HG03354 (cell line): ENCODE measurements at regions not wholly inside any gene's neighbourhood (a gene's known extent, or its start where the extent isn't known, plus 50 kb on each side); places are given as distances from the start of the nearest gene placed in this dataset.

Source experiments
- ATAC-seq: cut with Tn5 transposase; IDR thresholded peaks from one replicate; pipeline ENCODE4 v1.9.1; 2021; ENCODE audit warnings: mild to moderate bottlenecking; ENCODE audit not compliant: unreplicated experiment, poor library complexity, severe bottlenecking

DNA sequence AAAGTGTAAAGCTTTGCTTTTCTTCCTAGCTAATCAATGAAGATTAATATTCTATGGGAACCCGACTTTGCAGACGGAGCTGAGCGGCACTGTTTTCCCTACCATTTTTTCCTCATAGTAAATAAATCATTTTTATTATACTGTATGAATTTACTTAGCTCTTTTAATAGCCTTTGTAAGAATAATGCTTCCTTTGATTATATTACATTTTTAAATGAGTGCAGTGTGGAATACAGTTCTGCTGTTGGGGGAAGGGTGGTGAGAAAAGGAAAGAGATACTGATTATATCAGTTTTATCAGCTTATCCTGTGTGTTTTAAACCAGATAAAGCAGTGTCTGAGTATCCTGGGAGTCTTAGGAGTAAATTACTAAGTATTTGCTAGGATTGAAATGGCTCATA lies 221.4 kb upstream of the RBFOX1 start:
- no peak for ATAC-seq

DNA sequence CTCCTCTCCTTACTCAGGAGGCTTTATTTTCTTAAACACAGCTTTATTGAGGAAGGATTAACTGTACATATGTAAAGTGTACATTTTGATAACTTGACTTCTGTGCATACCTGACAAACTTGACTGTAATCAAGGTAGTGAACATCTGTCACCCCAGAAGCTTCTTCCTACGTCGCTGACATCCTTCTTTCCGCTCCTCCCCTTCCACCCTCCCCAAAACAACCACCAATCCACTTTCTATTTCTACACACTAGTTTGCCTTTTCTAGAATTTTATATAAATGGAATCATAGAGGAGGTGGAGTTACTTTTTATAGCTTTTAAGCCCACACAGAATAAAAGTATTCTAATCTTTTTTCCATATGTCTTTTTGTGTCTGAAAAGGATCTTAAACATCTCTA lies 225.2 kb upstream of the RBFOX1 start:
- no peak for ATAC-seq

DNA sequence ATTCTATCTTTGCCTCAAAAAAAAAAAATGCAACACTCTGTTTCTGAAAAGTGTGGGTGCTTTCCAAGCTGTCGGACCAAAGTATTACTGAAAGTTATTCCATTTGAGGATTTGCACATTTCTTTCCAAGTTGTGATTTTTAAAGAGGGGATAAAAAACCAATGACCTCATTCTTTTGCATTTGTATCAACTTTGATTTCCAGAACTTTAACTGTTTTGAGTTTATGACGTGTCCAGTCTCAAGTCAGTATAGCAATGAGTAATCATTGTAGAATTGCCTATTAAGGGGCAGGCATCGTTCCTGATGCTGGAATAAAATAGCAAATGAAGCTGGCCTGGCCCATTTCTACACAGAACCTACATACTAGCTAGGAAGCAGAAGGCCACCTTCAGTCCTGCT lies 229.6 kb upstream of the RBFOX1 start:
- ATAC-seq, result no peak

DNA sequence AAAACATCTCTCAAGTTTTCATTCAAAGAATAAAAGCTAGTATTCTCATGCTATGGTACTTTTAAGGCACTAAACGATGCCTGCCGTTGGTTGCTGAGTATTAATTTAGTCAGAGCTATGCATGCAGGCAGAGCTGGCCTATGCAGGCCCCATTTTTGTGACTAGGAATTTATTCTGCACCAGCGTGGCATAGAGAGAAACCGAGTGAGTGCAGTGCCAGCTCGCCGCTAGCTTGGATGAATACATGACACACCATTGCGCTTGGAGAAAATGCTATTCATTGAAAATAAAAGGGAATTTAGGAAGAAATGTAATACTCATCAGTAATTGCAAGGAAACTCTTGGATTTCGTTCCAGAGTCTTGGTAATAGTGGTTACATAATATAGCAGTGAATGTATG lies 231.6 kb upstream of the RBFOX1 start:
- no peak for ATAC-seq

DNA sequence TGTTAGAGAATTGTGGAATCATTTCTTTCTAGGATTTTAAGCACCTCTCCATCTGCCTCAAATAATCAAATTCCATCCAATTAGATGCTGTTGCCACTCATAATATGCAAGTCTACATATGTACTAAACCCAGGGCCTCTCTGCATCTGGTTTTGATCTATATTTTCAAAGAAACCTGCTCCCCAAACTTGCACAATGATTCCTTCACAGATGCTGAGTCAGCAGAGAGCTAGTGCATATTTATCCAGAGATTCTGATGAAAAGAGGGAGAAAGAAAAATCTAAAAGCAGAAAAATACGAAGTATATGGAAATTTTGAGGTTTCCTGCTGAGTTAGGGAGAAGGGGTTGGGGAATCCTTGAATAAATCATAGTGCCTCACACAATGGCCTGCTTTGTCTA lies 235.1 kb upstream of the RBFOX1 start:
- no peak for ATAC-seq

DNA sequence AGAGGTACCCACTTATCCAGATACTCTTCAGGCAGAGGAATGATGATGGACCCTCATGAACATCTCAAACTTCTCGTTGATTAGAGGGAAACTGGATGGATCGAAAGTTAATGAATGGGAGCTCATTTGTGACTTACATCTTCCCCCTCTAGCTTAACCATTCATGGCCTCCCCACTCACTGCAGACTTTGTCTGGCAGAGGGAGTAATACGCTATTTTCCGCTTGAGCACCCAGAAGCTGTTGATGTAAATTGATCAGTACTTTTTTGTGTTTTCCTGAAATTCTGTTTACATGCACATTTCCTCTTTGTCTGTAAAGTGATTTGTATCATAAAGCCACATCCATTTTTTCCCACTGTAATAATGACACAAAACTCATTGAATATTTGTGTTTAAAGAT lies 239.1 kb upstream of the RBFOX1 start:
- no peak for ATAC-seq

DNA sequence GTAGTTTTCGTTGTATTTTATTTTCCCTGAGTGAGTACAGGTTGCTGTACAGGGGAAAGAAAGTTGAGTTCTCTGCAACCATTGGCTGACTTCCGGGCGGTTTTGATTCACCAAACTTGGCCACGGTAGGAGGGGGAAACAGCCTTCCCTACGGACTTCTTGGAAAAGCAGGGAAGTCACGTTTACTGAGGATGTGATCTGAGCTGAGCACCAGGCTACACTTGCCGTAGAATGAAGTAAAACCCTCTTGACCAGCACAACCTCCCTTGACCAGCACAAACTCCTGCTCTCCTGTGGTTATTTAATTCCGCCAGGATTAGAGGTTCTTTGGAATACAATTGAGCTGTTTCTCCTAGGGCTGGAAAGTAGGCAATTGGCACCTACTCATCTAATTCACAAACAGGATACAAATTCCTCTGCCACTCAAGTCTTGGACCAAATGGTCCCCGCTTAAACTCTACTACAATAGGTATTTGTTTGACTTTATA lies 242.0 kb upstream of the RBFOX1 start:
- ATAC-seq, result no peak

DNA sequence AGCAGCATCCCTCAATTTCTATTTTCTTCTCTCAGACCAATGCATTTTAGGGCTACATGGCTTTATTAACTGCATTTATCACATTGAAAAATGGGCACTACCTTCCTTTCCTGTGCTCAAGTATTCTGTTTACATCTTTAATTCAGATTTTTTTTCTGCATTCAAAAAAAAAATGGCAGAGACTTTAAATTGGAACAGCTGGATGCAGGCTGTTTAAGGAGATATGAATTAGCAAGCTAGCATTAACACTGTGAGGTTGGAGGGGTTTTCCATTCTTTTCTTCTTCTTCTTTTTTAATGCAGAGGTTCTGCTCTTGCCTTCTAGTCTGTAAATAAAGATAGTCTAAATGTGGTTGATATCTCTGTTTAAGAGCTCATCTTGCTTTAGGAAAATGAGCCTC lies 242.9 kb upstream of the RBFOX1 start:
- no peak for ATAC-seq

DNA sequence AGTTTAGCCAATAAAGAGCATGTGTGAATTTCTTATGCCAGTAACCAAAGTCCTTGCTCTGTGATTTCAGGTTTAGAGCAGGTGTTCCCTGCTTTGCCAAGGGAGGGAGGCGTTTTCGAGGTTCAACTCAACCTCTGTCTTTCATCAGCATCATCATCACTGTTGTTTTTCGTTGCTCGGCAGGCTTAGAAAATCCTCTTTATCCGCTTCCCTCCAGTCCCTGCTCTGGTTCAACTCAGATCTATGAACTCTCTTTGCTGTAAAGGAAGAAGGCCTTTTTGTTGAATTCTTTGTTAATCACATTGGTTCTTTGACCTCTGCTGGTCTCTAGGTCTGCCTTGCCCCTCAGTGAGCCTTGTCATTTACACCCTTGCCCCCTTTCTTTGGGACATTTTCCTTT lies 243.9 kb upstream of the RBFOX1 start:
- ATAC-seq, result no peak

DNA sequence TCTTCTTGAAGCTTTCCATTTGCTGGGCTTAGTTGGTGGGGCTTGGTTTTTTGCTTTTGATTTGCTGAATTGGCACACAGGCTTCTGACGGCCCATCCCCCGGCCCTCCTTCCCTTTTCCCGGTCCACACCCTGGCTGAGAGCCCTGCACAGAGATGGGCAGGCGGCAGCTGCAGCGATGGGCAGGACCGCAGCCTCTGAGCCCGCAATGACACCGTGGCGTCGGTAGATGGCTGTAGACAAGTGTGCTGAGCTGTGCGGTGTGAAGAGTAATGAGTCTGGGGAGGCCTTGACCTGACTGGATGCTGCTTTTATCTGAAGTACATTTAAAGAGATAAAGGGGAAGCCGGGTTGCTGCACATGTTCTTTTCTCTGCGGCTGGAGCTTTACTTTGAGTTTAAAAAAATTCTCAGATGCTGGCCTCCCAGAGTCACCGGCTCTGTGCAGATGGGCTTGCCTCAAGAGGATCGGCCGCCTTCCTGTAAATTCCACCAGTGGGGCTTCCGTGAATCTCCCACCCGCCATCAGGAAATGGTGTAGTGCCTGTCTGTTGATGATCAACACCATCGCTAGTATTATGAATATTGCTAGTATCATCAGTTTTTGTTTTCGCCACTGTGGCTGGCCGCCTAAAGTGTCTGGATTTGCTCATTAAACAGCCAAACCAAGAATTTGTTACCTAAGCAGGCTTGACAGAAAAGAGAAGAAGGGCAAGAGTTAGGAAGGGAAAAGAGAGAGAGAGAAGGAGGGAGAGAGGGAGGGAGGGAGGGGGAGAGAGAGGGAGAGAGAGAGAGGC lies 245.6 kb upstream of the RBFOX1 start:
- no peak for ATAC-seq

DNA sequence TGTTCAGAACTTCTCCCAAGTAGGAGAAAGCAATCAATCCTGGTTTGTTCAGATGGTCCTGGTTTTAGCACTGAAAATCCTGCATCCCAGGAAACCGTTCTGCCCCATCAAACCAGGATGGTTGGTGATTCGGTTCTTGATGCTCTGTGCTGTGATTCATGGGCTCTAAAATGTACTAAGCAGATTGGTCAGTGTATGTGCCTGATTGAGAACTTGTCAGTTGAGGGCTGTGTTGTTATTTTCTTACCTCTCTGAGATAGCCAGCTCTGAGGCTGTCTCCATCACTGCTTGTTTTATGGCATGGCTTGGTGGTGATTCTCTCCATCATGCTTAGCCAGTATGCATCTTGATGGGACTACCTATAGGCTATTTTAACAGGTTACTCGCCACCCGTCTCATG lies 246.9 kb upstream of the RBFOX1 start:
- ATAC-seq, result no peak

DNA sequence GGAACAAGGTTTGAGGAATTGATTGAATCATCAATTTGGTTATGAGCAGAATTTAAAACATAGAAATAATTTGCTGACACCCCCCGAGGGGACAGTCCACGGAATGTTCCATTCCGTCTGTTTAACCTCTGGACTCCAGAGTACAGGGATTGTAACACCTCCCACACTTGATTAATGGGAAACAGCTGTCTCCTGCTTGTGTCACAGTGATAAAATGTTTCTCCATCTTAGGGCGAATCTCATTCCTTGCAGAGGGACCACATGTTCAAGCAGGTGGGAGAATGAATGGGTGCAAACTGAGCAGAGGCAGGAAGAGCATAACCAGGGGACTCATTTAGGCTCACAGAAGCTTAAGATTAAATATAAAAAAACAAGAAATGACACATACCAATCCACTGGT lies 249.5 kb upstream of the RBFOX1 start:
- ATAC-seq, result no peak

DNA sequence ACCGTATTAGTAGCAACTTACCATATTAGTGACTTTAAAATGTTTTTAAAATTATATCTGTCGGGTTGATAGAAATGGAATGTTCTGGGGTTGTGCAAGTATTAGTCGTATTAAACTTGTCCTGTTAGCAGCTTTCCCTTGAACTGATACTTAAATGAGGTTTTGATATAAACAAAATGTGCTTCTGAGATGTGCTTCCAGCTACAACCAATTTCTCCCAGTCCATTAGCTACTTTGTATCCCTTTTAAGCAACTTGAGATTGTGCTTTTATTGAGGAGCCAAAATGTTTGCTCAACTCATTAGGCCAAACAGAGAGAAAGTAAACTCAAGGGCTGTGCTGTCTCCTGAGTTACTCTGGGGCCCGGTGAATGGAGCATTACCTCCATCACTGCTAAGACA lies 255.0 kb upstream of the RBFOX1 start:
- ATAC-seq, result no peak

DNA sequence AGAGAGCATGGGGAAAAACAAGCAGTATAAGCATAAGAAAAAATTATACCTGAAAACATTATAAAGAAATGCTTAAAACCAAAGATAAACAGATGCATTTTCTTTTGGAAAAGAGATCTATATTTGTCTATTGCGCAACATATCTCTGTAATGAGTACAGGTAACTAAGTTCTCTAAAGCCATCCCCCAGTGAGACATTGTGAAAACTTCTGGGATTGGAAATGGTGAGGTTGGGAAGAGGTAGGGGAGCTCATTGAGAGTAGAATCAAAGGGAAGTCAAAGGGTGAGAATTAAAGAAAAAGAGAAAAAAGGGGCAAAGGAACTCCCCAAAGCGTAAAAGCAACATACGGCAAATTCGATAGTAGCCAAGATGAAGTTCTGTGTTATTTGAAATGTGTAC lies 257.9 kb upstream of the RBFOX1 start:
- ATAC-seq, result no peak

DNA sequence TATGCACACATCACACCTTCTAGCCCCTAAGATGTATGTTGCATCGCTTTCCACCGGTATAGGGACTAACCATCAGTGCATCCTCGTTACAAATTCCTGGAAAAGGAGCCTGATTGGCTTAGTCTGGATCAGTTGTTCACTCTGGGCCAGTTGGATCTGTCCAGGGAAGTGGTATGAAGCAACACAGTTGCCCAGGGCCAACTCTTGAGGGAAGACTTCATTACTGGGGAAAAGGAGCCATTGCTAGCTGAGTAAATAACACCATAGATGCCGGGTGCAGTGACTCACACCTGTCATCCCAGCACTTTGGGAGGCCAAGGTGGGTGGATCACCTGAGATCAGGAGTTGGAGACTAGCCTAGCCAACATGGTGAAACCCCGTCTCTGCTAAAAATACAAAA lies 275.2 kb upstream of the RBFOX1 start:
- ATAC-seq, result no peak

DNA sequence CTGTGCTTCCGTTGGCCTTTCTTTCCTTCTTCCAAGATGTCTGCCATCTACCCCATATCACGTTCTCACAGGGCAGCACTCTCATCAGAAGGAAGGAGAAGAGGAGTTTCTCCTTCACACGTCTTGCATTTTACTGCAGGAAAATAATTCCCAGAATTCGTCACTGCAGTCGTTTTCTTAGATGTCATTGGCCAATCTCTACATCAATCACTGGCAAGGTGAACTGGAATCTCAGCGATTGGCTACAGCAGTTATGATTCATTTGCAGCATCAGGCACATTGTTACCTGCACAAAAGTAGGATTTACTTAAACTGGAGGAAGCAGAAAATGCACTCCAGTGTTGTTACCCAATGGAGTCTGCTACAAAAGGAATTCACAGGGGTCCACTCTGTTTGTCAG lies 277.2 kb upstream of the RBFOX1 start:
- ATAC-seq, result no peak

DNA sequence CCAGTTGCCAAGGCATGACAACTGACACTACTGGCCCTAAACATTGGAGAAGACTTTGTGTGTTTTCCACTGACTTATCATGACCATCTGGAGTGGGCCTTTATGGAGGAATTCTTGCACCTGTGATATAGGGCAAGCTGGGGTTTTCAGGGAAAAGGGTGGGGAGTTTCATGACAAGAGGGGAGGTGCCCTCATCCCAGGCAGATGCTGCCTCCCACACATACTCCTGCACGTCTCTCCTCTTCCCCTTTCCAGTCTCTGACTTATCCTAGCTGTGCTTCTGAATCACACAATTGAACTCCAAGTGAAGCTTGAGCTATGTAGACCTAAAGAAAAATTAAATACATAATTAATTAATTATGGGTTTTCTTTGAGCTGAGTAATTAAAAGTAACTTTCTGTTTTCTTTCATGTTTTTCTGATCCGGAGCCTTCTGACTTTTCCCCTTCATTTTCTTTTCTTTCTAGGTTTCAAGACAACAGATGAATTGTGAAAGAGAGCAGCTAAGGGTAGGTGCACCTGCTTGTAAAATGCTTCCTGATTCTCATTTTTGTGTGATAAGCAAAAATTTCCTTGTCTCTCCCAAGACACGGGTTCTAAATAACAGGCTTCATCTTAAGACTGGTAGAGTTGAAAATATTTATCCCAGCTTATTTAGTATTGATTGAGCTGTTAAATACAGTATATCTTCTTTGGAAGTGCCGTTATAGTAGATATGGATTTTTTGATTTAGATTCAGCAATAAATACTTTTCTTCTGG lies 280.9 kb upstream of the RBFOX1 start:
- ATAC-seq, result no peak

DNA sequence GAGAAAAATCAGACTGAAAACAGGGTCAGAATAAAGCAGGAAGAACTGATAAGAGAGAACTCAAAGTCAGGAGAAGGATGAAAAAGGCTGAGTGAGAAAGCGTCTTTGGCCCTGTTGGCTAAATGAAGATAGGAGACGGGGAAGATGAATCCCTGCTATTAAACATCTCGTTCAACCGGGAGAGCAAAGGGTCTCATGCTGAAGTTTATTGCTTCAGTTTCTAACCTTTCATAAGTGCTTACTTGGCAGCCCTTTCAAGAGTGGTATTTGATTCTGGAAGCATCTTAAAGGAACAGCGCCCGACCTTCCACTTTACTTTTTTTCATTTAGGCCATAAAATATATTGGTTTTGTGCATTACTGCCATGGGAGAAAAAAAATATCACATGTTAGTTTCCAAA lies 288.3 kb upstream of the RBFOX1 start:
- no peak for ATAC-seq

DNA sequence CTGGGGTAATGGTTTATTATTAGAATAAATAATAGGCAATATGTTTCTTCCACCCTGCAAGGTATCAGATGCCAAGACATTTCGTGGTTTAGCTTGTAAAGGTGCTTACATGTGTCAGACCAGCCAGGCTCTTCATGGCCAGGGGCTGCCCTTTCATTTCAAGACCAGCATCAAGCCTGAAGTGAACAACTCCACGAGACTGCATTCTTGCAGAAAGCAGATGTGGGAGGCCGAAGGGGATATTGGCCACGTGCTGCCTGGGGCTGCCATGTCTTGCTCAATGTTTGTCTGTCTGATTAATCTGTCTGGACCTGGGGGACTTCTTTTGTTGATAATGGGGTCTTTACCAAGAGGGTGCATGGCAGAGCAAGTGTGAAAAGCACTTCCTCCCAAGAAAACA lies 294.2 kb upstream of the RBFOX1 start:
- ATAC-seq, result no peak

DNA sequence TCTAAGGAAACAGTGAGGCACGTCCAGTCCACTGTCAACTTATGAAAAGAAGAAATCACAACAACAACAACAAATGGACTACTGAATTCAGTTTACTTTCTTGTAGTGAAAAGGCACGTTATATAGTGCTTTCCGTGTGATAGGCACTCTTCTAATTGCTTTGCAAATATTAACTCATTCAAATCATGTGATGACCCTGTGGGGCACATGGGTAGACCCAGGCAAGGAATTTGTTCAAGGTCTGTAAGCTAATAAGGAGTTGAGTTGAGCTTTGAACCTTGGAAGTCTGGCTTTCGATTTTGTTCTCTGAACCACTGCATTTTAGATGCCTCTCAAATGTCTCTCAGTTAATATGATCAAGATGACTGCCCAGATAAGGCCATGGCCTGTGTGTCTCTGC lies 295.1 kb upstream of the RBFOX1 start:
- no peak for ATAC-seq

DNA sequence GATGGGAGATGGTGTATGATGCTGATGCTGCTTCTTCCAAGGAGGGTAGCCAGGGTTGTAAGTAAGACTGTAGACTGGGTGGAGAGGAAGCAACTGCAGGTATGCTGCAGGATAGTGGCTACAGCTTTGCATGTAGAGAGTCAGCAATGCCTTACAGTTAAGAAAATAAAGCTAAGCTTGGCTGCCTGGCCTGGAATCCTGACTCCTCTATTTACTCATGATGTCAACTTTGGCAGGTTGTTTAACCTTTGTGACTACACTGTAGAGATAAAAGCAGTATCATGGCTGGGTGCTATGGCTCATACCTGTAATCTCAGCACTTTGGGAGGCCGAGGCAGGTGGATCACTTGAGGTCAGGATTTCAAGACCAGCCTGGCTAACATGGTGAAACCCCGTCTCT lies 301.6 kb upstream of the RBFOX1 start:
- no peak for ATAC-seq
